GM18861 (cell line): ENCODE measurements at regions not wholly inside any gene's neighbourhood (a gene's known extent, or its start where the extent isn't known, plus 50 kb on each side); places are given as distances from the start of the nearest gene placed in this dataset.
A peak's percentile ranks its signal among the peaks of the same experiment; 100 is the strongest.

Experiments
- ATAC-seq: cut with Tn5 transposase; IDR thresholded peaks from one replicate; pipeline ENCODE4 v1.9.1; 2021; ENCODE audit not compliant: unreplicated experiment

- ATAC-seq = peak; percentile 86
These were observed 516.7 kb downstream of the KCNJ3 start for GRCh38 chr2:155215037-155215707.

- no peak for ATAC-seq
These were observed 511.4 kb downstream of the KCNJ3 start for GRCh38 chr2:155209696-155210450.

- no peak for ATAC-seq
These were observed 504.7 kb downstream of the KCNJ3 start for GRCh38 chr2:155203178-155203577.

GRCh38 chr2:155200753-155201152 is 502.3 kb downstream of the KCNJ3 start:
- no peak for ATAC-seq

GRCh38 chr2:155190342-155190741 is 491.8 kb downstream of the KCNJ3 start:
- ATAC-seq = no peak

- ATAC-seq = no peak
These were observed 480.4 kb downstream of the KCNJ3 start for GRCh38 chr2:155178921-155179320.

- ATAC-seq = no peak
These were observed 477.9 kb downstream of the KCNJ3 start for GRCh38 chr2:155176345-155176744.

GRCh38 chr2:155169317-155169716 is 470.8 kb downstream of the KCNJ3 start:
- ATAC-seq = no peak

GRCh38 chr2:155162494-155162893 is 464.0 kb downstream of the KCNJ3 start:
- no peak for ATAC-seq

- ATAC-seq = no peak
These were observed 462.8 kb downstream of the KCNJ3 start for GRCh38 chr2:155161314-155161713.

GRCh38 chr2:155157711-155158110 is 459.2 kb downstream of the KCNJ3 start:
- ATAC-seq = no peak

GRCh38 chr2:155157065-155157464 is 458.6 kb downstream of the KCNJ3 start:
- ATAC-seq = no peak

- ATAC-seq = no peak
These were observed 453.4 kb downstream of the KCNJ3 start for GRCh38 chr2:155151945-155152344.

- ATAC-seq = no peak
These were observed 453.0 kb downstream of the KCNJ3 start for GRCh38 chr2:155151472-155151871.

GRCh38 chr2:155145758-155146229 is 447.3 kb downstream of the KCNJ3 start:
- peak; percentile 98 for ATAC-seq

- no peak for ATAC-seq
These were observed 442.9 kb downstream of the KCNJ3 start for GRCh38 chr2:155141418-155141817.

- no peak for ATAC-seq
These were observed 427.2 kb downstream of the KCNJ3 start for GRCh38 chr2:155125585-155126230.

- ATAC-seq = no peak
These were observed 417.4 kb downstream of the KCNJ3 start for GRCh38 chr2:155115846-155116245.

GRCh38 chr2:155111070-155111469 is 412.6 kb downstream of the KCNJ3 start:
- no peak for ATAC-seq

GRCh38 chr2:155109527-155109926 is 411.0 kb downstream of the KCNJ3 start:
- ATAC-seq = no peak

- ATAC-seq = no peak
These were observed 401.8 kb downstream of the KCNJ3 start for GRCh38 chr2:155100261-155100660.

- ATAC-seq = no peak
These were observed 401.3 kb downstream of the KCNJ3 start for GRCh38 chr2:155099784-155100183.
